ENCODE measurements at regions not wholly inside any gene's neighbourhood (a gene's known extent, or its start where the extent isn't known, plus 50 kb on each side); places are given as distances from the start of the nearest gene placed in this dataset.

DNA sequence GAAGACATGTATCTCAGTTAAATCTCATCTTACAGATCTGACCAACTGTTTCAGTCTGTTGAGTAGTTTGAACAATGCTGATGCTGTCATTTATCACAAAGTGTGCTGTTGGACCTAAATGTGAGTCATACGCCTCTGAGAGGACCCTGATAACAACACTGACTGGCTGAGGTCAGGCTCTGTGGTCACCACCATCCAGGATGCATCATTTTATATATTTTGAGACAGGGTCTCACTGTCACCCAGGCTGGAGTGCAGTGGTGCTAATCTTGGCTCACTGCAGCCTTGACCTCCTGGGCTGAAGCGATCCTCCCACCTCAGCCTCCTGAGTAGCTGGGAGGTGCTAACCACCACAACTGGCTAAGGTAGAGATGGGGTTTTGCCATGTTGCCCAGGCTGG is 181.0 kb upstream of the RGS6 start (continued):
- TF ChIP-seq XRCC4 (IDR thresholded peaks at IDR 0.05; ENCODE audit: extremely low read depth, insufficient read depth, insufficient read length) (no peak), TBP (optimal IDR thresholded peaks at IDR 0.05; ENCODE audit: low read depth, low read length) (no peak), XRCC3 (IDR thresholded peaks at IDR 0.05) (no peak), PRMT5 (CRISPR knock-in tag; IDR thresholded peaks at IDR 0.05) (no peak), RUNX1 (IDR thresholded peaks at IDR 0.05; ENCODE audit: low read depth) (no peak), SMARCA5 (IDR thresholded peaks at IDR 0.05) (no peak), EGR1 (conservative IDR thresholded peaks at IDR 0.05) (no peak), NEUROD1 (IDR thresholded peaks at IDR 0.05; ENCODE audit: borderline replicate concordance, low read depth, low read length, partially characterized antibody) (peak; percentile 55), MYNN (IDR thresholded peaks at IDR 0.05) (0 out of 2 replicates have a peak, but pooled peaks have one; percentile 15), MYNN (CRISPR knock-in tag; IDR thresholded peaks at IDR 0.05) (no peak), SIX5 (IDR thresholded peaks at IDR 0.05; ENCODE audit: borderline replicate concordance in 1 of 2, insufficient read depth in 1 of 2, low read depth in 1 of 2, low read length in 2 of 2) (no peak), OTX1 (CRISPR knock-in tag; IDR thresholded peaks at IDR 0.05) (no peak), ATF7 (IDR thresholded peaks at IDR 0.05) (peak; percentile 66), PPARD (CRISPR knock-in tag; IDR thresholded peaks at IDR 0.05) (no peak), CREB1 (IDR thresholded peaks at IDR 0.05) (no peak), CREB1 (CRISPR knock-in tag; IDR thresholded peaks at IDR 0.05) (no peak), ZNF717 (CRISPR knock-in tag; IDR thresholded peaks at IDR 0.05) (no peak), ZNF311 (CRISPR knock-in tag; IDR thresholded peaks at IDR 0.05) (no peak), HCFC1 (IDR thresholded peaks at IDR 0.05; ENCODE audit: low read depth, low read length) (no peak)
- TF ChIP-seq, protein P1, sequence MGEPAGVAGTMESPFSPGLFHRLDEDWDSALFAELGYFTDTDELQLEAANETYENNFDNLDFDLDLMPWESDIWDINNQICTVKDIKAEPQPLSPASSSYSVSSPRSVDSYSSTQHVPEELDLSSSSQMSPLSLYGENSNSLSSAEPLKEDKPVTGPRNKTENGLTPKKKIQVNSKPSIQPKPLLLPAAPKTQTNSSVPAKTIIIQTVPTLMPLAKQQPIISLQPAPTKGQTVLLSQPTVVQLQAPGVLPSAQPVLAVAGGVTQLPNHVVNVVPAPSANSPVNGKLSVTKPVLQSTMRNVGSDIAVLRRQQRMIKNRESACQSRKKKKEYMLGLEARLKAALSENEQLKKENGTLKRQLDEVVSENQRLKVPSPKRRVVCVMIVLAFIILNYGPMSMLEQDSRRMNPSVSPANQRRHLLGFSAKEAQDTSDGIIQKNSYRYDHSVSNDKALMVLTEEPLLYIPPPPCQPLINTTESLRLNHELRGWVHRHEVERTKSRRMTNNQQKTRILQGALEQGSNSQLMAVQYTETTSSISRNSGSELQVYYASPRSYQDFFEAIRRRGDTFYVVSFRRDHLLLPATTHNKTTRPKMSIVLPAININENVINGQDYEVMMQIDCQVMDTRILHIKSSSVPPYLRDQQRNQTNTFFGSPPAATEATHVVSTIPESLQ (CRISPR knock-in tag; IDR thresholded peaks at IDR 0.05): no peak
- TF ChIP-seq, protein P2, sequence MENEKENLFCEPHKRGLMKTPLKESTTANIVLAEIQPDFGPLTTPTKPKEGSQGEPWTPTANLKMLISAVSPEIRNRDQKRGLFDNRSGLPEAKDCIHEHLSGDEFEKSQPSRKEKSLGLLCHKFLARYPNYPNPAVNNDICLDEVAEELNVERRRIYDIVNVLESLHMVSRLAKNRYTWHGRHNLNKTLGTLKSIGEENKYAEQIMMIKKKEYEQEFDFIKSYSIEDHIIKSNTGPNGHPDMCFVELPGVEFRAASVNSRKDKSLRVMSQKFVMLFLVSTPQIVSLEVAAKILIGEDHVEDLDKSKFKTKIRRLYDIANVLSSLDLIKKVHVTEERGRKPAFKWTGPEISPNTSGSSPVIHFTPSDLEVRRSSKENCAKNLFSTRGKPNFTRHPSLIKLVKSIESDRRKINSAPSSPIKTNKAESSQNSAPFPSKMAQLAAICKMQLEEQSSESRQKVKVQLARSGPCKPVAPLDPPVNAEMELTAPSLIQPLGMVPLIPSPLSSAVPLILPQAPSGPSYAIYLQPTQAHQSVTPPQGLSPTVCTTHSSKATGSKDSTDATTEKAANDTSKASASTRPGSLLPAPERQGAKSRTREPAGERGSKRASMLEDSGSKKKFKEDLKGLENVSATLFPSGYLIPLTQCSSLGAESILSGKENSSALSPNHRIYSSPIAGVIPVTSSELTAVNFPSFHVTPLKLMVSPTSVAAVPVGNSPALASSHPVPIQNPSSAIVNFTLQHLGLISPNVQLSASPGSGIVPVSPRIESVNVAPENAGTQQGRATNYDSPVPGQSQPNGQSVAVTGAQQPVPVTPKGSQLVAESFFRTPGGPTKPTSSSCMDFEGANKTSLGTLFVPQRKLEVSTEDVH (IDR thresholded peaks at IDR 0.05; ENCODE audit: low read depth, partially characterized antibody): no peak
- TF ChIP-seq, protein P3, sequence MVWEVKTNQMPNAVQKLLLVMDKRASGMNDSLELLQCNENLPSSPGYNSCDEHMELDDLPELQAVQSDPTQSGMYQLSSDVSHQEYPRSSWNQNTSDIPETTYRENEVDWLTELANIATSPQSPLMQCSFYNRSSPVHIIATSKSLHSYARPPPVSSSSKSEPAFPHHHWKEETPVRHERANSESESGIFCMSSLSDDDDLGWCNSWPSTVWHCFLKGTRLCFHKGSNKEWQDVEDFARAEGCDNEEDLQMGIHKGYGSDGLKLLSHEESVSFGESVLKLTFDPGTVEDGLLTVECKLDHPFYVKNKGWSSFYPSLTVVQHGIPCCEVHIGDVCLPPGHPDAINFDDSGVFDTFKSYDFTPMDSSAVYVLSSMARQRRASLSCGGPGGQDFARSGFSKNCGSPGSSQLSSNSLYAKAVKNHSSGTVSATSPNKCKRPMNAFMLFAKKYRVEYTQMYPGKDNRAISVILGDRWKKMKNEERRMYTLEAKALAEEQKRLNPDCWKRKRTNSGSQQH (CRISPR knock-in tag; IDR thresholded peaks at IDR 0.05): no peak

Measured in K562 (cell line).